RWPE1 (cell line): ENCODE measurements at regions not wholly inside any gene's neighbourhood (a gene's known extent, or its start where the extent isn't known, plus 50 kb on each side); places are given as distances from the start of the nearest gene placed in this dataset.

ENCODE experiments used
- CTCF ChIA-PET: fragments of 350-600 bp; sonication (Branson Sonifier 250); formaldehyde crosslinking; extraction: SDS; loops from one replicate; lab custom pipeline; 2021; lab: Yijun Ruan, JAX
- POLR2A ChIA-PET: fragments of 400-600 bp; formaldehyde crosslinking; extraction: SDS; loops from one replicate; lab custom pipeline; 2020; ENCODE audit warnings: antibody characterized with exemption; ENCODE audit not compliant: low non-redundant PET; lab: Yijun Ruan, JAX
- DNase-seq: peaks from one replicate; pipeline ENCODE4 v3.0.0; 2012; ENCODE audit warnings: low spot score
- H3K27ac ChIP-seq: fragments of 450-650 bp; 2 replicates; pipeline ENCODE4 v1.5.1; 2017
- TF ChIP-seq, protein P1 (sequence below): fragments of 450-650 bp; conservative IDR thresholded peaks from 2 replicates; pipeline ENCODE4 v1.5.1; 2017; ENCODE audit warnings: low read depth, mild to moderate bottlenecking

DNA sequence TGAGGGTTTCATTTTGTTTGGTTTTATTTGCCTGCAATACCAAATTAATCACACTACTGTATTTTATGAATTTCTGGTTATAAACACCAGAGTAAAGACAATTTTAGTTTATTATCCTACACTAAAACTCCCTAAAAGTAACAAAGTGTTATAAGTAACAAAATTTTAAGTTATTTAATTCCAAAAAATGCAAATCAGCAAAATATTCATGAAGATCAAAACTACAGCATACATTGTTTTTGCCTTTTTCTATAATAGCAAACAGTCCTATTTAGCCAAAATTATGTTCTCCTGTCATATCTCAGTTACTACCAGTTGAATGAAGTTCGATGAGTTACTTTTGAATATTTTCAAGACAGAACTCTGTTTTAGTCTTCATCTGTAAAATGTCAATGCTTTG is 132.7 kb upstream of the CYLC2 start:
- TF ChIP-seq, protein P1, sequence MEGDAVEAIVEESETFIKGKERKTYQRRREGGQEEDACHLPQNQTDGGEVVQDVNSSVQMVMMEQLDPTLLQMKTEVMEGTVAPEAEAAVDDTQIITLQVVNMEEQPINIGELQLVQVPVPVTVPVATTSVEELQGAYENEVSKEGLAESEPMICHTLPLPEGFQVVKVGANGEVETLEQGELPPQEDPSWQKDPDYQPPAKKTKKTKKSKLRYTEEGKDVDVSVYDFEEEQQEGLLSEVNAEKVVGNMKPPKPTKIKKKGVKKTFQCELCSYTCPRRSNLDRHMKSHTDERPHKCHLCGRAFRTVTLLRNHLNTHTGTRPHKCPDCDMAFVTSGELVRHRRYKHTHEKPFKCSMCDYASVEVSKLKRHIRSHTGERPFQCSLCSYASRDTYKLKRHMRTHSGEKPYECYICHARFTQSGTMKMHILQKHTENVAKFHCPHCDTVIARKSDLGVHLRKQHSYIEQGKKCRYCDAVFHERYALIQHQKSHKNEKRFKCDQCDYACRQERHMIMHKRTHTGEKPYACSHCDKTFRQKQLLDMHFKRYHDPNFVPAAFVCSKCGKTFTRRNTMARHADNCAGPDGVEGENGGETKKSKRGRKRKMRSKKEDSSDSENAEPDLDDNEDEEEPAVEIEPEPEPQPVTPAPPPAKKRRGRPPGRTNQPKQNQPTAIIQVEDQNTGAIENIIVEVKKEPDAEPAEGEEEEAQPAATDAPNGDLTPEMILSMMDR: no peak
- no peak overlapping the region for H3K27ac ChIP-seq
- ChIA-PET POLR2A (no interaction called here), CTCF (no interaction called here)
- DNase-seq: no peak

DNA sequence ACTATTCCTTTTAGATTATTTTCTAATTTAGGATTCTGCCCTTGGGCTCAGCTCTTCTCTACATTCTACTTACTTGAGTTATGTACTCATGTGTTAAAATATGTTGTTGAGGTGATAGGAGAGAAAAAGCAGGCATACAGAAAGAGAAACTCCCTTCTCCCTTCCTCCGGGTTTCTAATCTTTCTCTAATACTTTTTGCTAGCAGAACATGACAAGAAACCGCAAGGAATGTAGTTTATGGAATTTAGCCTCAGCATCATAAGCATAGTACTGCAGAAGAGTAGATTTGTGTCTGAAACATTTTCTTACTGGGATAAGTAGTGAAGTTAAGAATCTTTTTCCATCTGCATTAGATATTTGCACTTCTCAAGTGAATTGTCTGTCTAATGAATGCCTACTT is 139.5 kb upstream of the CYLC2 start:
- POLR2A ChIA-PET: no interaction called here
- TF ChIP-seq, protein P1: no peak
- CTCF ChIA-PET: no interaction called here
- H3K27ac ChIP-seq: no peak overlapping the region
- no peak for DNase-seq

DNA sequence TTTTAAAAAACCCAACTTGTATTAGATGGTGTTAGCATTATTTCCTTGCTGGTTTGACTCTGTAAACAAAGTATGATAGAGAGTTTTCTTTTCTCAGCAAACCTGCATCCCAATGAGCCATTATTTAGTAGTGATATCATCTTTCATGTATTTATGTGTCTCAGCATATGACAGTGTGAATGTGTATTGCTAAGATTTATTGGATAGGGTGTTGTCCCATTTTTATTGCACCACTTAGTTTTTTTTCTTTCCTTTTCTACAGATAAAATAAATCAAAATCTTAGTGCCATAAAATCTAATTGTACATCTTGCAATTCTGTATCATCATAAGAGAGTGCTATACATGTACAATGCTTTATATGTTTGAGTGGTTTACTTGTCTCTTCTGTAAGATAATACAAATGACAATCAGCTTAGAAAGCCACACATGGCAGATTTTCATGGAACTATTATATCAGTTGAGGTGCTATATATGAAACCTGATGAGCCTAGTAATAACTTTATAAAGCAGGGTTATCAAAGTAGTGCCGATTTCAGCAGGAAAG is 149.2 kb upstream of the CYLC2 start:
- no peak for DNase-seq
- CTCF ChIA-PET: no interaction called here
- H3K27ac ChIP-seq: no peak overlapping the region
- TF ChIP-seq, protein P1: no peak
- POLR2A ChIA-PET: no interaction called here

GRCh38 chr9:102844716-102845115 is 150.4 kb upstream of the CYLC2 start:
- no peak for DNase-seq
- TF ChIP-seq, protein P1: no peak
- ChIA-PET POLR2A (no interaction called here), CTCF (no interaction called here)
- no peak overlapping the region for H3K27ac ChIP-seq

DNA sequence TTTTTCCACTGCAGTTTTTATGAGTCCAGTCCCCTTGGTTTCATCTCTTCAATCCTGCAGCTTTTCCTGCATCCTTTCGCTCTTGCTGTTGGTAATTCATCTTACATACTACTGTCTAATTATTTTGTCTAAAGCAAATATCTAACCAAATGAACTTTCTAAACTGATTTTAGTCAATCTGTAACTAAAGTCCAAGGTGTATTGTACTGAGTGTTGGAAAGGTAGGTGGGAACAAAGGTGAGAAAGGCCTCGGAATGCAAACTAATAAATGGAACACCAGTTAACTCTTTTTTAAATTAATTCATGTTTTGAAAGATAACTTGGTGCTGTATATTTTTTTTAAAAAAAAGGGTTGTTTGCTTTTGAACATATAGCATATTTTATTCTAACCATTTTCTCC is 152.7 kb upstream of the CYLC2 start:
- DNase-seq: no peak
- POLR2A ChIA-PET: no interaction called here
- CTCF ChIA-PET: no interaction called here
- TF ChIP-seq, protein P1: no peak
- H3K27ac ChIP-seq: no peak overlapping the region

GRCh38 chr9:102841376-102841775 is 153.8 kb upstream of the CYLC2 start:
- POLR2A ChIA-PET: no interaction called here
- DNase-seq: no peak
- CTCF ChIA-PET: no interaction called here
- TF ChIP-seq, protein P1: no peak
- no peak overlapping the region for H3K27ac ChIP-seq
